Activated CD8-positive, alpha-beta T cell treated with anti-CD3 and anti-CD28 coated beads, Interleukin-2, amount 10 ng/mL, durations not matched to agents 7 days and 5 days (primary cell): ENCODE measurements at regions not wholly inside any gene's neighbourhood (a gene's known extent, or its start where the extent isn't known, plus 50 kb on each side); places are given as distances from the start of the nearest gene placed in this dataset.

ENCODE experiments used
- ATAC-seq: fragments of 150-1000 bp; cut with Tn5 transposase; one replicate; pipeline ENCODE4 v1.10.0; 2021; ENCODE audit warnings: moderate library complexity
- CTCF ChIA-PET: fragments of 350-600 bp; sonication (Branson Sonifier 250); formaldehyde crosslinking; loops from one replicate; lab custom pipeline; 2021; ENCODE audit warnings: antibody characterized with exemption; lab: Charles Lee
- POLR2A ChIA-PET: fragments of 350-600 bp; sonication (Branson Sonifier 250); formaldehyde crosslinking; loops from one replicate; lab custom pipeline; 2021; ENCODE audit warnings: antibody characterized with exemption; lab: Charles Lee
- DNase-seq: peaks from one replicate; pipeline ENCODE4 v3.0.0-alpha.2; 2020
- H3K27ac Mint-ChIP-seq: one replicate; pipeline ENCODE4 v1.8.0; 2021; ENCODE audit warnings: mild to moderate bottlenecking, mixed read lengths
- H3K27me3 Mint-ChIP-seq: one replicate; pipeline ENCODE4 v1.8.0; 2021; ENCODE audit warnings: low read depth, mixed read lengths
- H3K36me3 Mint-ChIP-seq: one replicate; pipeline ENCODE4 v1.8.0; 2021; ENCODE audit warnings: low read depth, mixed read lengths
- H3K4me1 Mint-ChIP-seq: one replicate; pipeline ENCODE4 v1.8.0; 2021; ENCODE audit warnings: low read depth, mixed read lengths
- H3K4me3 Mint-ChIP-seq: one replicate; pipeline ENCODE4 v1.8.0; 2021; ENCODE audit warnings: mild to moderate bottlenecking, mixed read lengths
- H3K9me3 Mint-ChIP-seq: one replicate; pipeline ENCODE4 v1.8.0; 2022; ENCODE audit warnings: mixed read lengths; ENCODE audit not compliant: insufficient read depth

DNA sequence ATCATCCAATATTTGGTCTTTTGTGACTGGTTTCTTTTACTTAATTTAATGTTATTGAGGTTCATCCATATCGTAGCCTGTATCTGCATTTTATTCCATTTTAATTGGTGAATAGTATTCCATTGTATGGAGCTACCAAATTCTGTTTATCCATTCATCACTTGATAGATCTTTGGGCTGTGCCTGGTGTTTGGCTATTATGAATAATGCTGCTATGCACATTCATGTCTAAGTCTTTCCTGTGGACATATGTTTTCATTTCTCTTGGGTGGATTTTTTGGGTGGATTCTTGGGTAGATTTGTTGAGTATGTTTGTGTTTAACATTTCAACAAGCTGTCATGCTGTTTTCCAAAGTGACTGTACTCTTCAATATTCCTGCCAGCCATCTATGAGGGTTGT lies 52.5 kb upstream of the NEDD4L start:
- Mint-ChIP-seq H3K9me3 (no peaks in the 10 kb centered on the region), H3K27me3 (peaks cover 21% of the 10 kb centered on the region), H3K4me1 (no peaks in the 10 kb centered on the region), H3K4me3 (no peak overlapping the region), H3K27ac (no peak overlapping the region), H3K36me3 (no peaks in the 10 kb centered on the region)
- no peak for ATAC-seq
- ChIA-PET CTCF (no interaction called here), POLR2A (no interaction called here)
- DNase-seq = no peak

DNA sequence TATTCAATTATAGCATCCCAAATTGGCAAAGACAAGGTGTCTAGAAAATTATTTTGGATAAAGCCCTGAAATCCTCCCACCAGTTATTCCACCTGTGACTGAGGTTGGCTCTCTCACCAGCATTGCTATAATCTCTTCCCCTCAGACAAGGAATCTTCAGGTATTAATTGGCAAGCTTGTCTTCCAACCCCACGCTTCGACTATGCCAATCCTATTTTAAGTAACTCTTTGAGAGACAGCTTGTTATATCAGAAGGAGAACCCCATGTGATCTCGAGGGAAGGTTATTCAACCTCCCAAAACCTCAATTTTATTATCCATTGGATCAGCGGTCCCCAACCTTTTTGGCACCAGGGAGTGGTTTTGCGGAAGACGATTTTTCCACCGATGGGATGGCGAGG lies 54.5 kb upstream of the NEDD4L start:
- H3K4me1 Mint-ChIP-seq = no peaks in the 10 kb centered on the region
- ChIA-PET CTCF (no interaction called here), POLR2A (no interaction called here)
- no peak overlapping the region for H3K27ac Mint-ChIP-seq
- DNase-seq (no peak), ATAC-seq (no peak)
- no peaks in the 10 kb centered on the region for H3K36me3 Mint-ChIP-seq
- H3K4me3 Mint-ChIP-seq = no peak overlapping the region
- H3K9me3 Mint-ChIP-seq = no peaks in the 10 kb centered on the region
- peaks cover 16% of the 10 kb centered on the region for H3K27me3 Mint-ChIP-seq

DNA sequence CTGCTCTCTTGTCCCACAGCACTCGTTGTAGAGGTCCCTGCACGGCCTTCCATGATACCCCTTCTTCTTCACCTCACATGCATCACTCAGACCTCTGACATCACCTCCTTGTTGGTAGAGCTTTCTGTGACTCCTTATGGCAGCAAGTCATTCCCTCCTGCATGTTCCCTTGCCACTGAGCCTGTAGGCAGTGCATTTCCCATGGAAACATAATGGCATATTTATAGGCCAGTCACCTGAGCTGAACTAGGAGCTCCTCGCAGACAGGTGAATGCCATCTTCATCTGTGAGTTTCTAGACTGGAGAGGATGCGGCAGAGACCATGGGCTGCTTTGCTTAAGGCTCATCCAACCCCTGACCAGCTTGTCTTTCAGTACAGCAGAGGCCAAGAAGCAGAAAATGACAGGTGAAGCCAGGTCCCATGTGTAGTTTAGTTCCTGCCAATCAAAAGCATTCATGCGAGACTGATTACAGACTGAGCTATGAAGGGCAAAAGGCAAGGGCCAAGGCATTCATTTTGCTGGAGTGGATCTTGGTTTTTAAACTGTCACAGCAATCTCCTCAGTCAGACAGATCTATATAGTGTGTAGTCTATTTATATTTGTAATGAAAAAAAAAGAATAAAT lies 59.4 kb upstream of the NEDD4L start:
- CTCF ChIA-PET = no interaction called here
- POLR2A ChIA-PET = no interaction called here
- Mint-ChIP-seq H3K27me3 (peaks cover 8% of the 10 kb centered on the region), H3K36me3 (no peaks in the 10 kb centered on the region), H3K27ac (no peak overlapping the region), H3K4me1 (no peaks in the 10 kb centered on the region), H3K9me3 (no peaks in the 10 kb centered on the region), H3K4me3 (no peak overlapping the region)
- no peak for ATAC-seq
- DNase-seq = no peak

DNA sequence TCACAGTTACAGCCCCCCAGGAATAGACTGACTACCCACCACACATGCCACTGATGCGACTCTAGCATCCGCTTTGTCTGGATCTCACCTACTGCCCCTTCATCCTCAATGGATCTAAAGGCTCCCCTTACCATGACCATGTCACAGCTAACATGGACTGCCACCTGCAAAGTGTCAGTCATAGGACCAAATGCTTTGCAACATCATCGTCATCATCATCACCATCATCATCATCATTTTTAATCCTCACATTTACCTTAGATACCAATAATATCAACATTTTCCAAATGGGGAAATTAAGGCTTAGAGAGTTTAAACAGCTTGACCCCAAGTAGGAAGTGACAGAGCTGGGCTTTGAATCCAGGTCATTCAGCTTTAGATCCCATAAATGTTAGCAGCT lies 60.1 kb upstream of the NEDD4L start:
- no peak overlapping the region for H3K27ac Mint-ChIP-seq
- POLR2A ChIA-PET = no interaction called here
- CTCF ChIA-PET = no interaction called here
- H3K9me3 Mint-ChIP-seq = no peaks in the 10 kb centered on the region
- peaks cover 8% of the 10 kb centered on the region for H3K27me3 Mint-ChIP-seq
- no peak for ATAC-seq
- no peaks in the 10 kb centered on the region for H3K4me1 Mint-ChIP-seq
- H3K36me3 Mint-ChIP-seq = no peaks in the 10 kb centered on the region
- no peak for DNase-seq
- H3K4me3 Mint-ChIP-seq = no peak overlapping the region

DNA sequence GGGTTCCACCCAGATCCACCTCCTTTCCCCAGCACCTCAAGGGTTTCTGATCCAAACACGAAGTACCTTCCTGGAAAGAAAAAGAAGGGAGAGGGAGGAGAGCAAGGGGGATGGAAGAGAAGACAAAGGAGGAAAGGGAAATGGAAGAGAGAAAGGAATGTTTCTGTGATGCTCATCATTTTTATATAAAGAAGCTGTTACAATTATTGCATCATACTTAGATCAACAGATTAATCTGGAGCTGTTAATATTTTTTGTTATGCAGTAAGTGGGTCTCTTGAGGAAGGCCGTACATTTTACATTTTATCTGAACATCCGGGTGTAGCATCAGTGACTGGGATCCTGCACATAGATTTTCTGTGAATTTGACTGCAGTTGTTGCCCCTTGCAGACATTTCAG lies 60.6 kb upstream of the NEDD4L start:
- Mint-ChIP-seq H3K4me3 (no peak overlapping the region), H3K9me3 (no peaks in the 10 kb centered on the region), H3K4me1 (no peaks in the 10 kb centered on the region), H3K36me3 (no peaks in the 10 kb centered on the region), H3K27ac (no peak overlapping the region), H3K27me3 (peaks cover 8% of the 10 kb centered on the region)
- no peak for DNase-seq
- CTCF ChIA-PET = interaction anchor here (1.4 kb wide), 1 partner anchor 101 kb away, joined by 3 read pairs; no protein-coding TSS in a partner anchor
- POLR2A ChIA-PET = no interaction called here
- ATAC-seq = no peak

DNA sequence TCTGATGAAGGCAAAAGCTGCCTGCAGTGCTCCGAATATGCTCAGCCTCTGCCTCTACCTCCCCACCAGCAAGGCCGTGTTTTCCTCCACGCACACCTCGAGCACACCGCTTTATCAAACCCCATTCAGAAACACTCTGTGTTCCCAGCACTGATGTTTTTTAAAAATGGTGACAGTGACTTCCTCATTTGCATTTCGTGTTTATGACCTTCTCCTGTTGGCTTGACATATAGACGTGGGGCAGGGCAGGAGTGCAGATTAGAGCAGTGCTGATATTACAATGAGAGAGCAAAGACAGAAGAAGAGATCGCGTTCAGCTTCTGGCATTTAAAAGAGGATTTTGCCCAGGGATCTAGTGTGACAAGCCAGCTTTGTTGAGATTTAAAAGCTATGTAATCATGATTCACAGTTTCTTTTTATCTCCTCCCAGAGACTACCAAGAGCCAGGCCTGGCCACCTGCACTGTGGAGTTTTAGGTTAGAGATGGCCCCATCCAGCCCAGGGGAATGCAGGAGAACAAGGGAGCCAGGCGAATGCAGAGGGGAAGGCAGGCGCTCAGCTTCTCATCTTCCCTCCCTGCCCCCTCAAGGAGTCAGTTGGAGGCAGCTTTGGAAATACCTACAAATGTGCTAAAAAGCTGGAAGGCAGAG lies 61.5 kb upstream of the NEDD4L start:
- no peaks in the 10 kb centered on the region for H3K4me1 Mint-ChIP-seq

DNA sequence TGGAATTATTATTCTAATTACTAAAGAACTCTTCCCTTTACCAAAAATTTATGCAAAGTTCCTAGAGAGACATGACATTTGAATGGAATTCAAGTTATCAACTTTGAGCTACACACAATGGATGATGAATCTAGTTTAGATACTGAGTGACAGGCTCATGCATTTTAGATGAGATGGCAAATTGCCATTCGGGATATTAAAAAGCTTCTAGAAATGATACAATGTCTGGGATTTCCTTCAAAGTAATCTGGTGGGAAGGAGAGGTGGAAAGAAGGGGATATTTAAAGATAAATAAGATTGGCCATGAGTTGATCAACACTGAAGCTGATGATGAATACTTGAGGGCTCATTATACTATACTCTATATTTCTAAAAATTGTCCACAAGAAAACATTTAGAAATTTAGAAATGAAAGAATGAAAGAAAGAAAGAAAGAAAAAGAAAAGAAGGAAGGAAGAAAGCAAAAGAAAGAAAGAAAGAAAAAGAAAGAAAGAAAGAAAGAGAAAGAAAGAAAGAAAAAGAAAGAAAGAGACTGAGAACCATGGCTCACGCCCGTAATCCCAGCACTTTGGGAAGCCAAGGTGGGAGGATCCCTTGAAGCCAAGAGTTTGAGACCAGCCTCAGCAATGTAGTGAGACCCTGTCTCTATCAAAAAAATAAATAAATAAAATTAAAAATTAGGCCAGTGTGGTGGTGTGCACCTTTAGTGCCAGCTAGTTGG lies 62.6 kb upstream of the NEDD4L start:
- no peaks in the 10 kb centered on the region for H3K9me3 Mint-ChIP-seq
- no peaks in the 10 kb centered on the region for H3K4me1 Mint-ChIP-seq
- H3K27me3 Mint-ChIP-seq = peaks cover 14% of the 10 kb centered on the region
- no peak overlapping the region for H3K4me3 Mint-ChIP-seq
- H3K27ac Mint-ChIP-seq = no peak overlapping the region
- CTCF ChIA-PET = no interaction called here
- DNase-seq = no peak
- H3K36me3 Mint-ChIP-seq = no peaks in the 10 kb centered on the region
- ATAC-seq = no peak
- POLR2A ChIA-PET = interaction anchor here (0.7 kb wide), 1 partner anchor 9 kb away, joined by 3 read pairs; no protein-coding TSS in a partner anchor

More for the DNA sequence above, 61.5 kb upstream of the NEDD4L start:
- no peak overlapping the region for H3K27ac Mint-ChIP-seq
- ChIA-PET POLR2A (interaction anchor here (0.6 kb wide), 1 partner anchor 47 kb away, joined by 3 read pairs; no protein-coding TSS in a partner anchor), CTCF (interaction anchor here (1.4 kb wide), 1 partner anchor 100 kb away, joined by 3 read pairs; no protein-coding TSS in a partner anchor)
- no peaks in the 10 kb centered on the region for H3K36me3 Mint-ChIP-seq
- H3K9me3 Mint-ChIP-seq = no peaks in the 10 kb centered on the region
- DNase-seq = no peak
- no peak for ATAC-seq
- peaks cover 14% of the 10 kb centered on the region for H3K27me3 Mint-ChIP-seq
- H3K4me3 Mint-ChIP-seq = no peak overlapping the region

DNA sequence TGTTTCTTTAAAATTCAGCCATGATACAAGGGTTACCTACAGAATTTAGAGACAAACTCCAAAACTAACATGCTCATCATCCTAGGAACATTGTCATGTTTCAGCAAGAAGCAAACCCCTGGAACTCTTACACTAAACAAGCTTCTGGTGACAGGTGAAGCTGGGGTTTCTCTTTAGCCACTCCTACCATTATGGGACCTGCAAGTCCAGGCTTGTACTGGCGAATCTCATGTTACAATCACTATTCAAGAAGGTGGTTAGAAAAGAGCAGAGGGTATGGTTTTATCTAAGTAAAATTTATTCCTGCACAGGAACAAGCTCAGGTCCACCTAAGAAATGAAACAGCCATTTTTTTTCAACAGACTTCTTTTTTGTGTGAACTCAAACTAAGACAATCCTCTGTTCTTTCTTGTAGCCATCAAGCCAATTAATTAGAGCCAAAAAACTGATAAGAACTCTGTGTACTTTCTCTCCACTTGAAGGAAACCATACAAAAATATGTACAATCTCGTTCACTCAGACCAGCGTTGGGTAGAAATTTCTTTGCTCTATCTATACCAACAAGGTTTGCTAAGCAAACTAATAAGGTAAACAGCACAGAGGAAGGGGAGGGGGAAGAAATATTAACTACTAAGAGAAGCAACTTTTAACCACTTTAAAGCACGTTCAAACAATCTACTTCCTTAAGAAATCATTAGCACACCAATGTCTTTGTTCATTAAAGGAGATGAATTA lies 63.3 kb upstream of the NEDD4L start:
- ChIA-PET CTCF (no interaction called here), POLR2A (no interaction called here)
- Mint-ChIP-seq H3K27me3 (peaks cover 14% of the 10 kb centered on the region), H3K9me3 (no peaks in the 10 kb centered on the region), H3K27ac (no peak overlapping the region), H3K4me3 (no peak overlapping the region), H3K36me3 (no peaks in the 10 kb centered on the region), H3K4me1 (peaks cover 6% of the 10 kb centered on the region)
- DNase-seq (no peak), ATAC-seq (no peak)

DNA sequence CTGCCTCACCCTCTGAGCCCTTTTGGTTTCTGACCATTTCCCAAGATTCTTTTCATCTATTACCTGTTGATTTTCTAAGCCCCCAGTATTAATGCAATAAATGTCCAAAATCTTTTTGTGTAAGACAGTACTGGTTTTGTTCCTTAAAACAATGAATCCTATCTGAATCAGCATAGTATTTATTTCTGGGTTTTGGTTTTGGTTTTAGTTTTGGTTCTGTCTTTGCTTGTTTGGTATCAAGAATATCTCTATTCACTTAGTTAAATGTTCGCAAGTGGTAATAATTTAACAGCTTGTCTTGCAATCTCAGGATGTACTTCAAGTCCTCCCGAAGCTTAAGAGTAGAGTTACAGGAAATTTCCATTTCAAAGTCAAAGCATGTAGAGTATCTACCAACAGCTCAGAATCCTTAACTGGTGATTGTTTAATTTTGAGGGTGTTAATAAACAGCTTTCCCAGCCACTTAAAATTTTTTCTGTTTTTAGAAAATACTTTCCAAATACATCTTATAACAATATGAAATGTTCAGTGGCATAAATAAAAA lies 67.7 kb upstream of the NEDD4L start:
- no peaks in the 10 kb centered on the region for H3K36me3 Mint-ChIP-seq
- no peak overlapping the region for H3K27ac Mint-ChIP-seq
- H3K4me1 Mint-ChIP-seq = peaks cover 9% of the 10 kb centered on the region
- no peaks in the 10 kb centered on the region for H3K9me3 Mint-ChIP-seq
- ATAC-seq = no peak
- ChIA-PET POLR2A (no interaction called here), CTCF (interaction anchor here (1.5 kb wide), 1 partner anchor 17 kb away, joined by 5 read pairs; no protein-coding TSS in a partner anchor)
- peaks cover 22% of the 10 kb centered on the region for H3K27me3 Mint-ChIP-seq
- no peak for DNase-seq
- H3K4me3 Mint-ChIP-seq = no peak overlapping the region

DNA sequence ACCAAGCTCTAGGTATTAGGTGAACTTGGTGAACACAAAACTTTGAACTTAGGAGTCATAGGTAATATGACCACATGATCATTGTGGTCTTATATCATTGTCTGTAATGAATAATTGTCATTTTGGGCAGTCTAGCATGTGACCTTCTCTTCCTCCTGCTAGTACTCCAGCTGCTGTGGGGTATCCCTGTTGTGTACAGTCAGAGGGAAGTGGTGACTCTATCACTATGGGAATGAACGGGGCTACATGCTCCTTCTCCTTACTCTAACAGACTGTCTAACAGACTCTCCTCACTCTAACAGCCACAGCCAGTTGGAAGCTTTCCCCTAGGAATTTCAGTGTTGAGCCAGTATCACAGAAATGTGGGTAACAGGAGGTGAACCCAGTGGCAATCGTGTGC lies 68.2 kb upstream of the NEDD4L start:
- POLR2A ChIA-PET = interaction anchor here (0.6 kb wide), 1 partner anchor 43 kb away, joined by 3 read pairs; no protein-coding TSS in a partner anchor
- no peak overlapping the region for H3K27ac Mint-ChIP-seq
- ATAC-seq (no peak), DNase-seq (no peak)
- peaks cover 9% of the 10 kb centered on the region for H3K4me1 Mint-ChIP-seq
- H3K4me3 Mint-ChIP-seq = no peak overlapping the region
- H3K27me3 Mint-ChIP-seq = peaks cover 23% of the 10 kb centered on the region
- H3K36me3 Mint-ChIP-seq = no peaks in the 10 kb centered on the region
- CTCF ChIA-PET = interaction anchor here (1.5 kb wide), 1 partner anchor 17 kb away, joined by 5 read pairs; no protein-coding TSS in a partner anchor
- H3K9me3 Mint-ChIP-seq = no peaks in the 10 kb centered on the region

DNA sequence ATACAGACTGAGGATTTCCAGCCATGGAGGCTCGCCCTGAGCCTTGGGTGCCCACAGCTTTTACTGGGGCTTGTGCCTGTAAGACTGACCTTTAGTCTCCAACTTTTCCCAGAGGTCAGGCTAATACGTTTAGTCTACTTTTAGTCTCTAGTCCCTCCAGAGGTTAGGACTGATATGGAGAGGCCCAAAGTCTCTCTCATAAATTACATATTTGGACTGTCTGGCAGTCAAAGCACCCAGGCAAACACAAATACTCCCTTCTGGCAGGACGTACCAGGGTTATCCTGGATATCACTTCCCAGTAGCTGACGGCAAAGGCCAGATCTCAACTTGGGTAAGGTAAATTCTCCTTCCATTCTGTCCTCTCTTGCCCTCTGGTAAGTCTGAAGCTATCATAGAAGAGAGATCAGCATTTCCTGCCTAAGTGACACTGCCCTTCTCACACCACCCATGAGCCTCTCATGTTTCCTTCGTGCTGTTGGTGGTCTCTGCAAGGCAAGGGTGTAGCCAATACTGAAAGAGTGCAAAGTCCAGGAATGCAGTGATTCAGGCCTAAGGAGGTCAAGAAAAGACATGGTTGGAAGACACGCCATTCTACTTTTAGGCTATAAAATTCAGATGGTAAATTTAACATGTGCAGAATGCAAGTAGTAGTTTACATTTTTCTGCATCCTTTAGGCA lies 69.3 kb upstream of the NEDD4L start:
- peaks cover 22% of the 10 kb centered on the region for H3K27me3 Mint-ChIP-seq
- CTCF ChIA-PET = interaction anchor here (1.5 kb wide), 1 partner anchor 15 kb away, joined by 5 read pairs; no protein-coding TSS in a partner anchor
- ATAC-seq = no peak

More for the DNA sequence above, 69.3 kb upstream of the NEDD4L start:
- POLR2A ChIA-PET = interaction anchor here (0.6 kb wide), 1 partner anchor 1044 kb away, joined by 3 read pairs; no protein-coding TSS in a partner anchor
- Mint-ChIP-seq H3K27ac (no peak overlapping the region), H3K9me3 (no peaks in the 10 kb centered on the region), H3K4me1 (peaks cover 15% of the 10 kb centered on the region), H3K36me3 (no peaks in the 10 kb centered on the region), H3K4me3 (no peak overlapping the region)
- DNase-seq = no peak
